GM18870 (cell line): ENCODE measurements at regions not wholly inside any gene's neighbourhood (a gene's known extent, or its start where the extent isn't known, plus 50 kb on each side); places are given as distances from the start of the nearest gene placed in this dataset.

ENCODE experiments used
- ATAC-seq: cut with Tn5 transposase; IDR thresholded peaks from one replicate; pipeline ENCODE4 v1.9.1; 2021; ENCODE audit warnings: moderate library complexity; ENCODE audit not compliant: unreplicated experiment

- ATAC-seq = no peak
Measured at GRCh38 chr2:71895320-71896161, 252.1 kb downstream of the CYP26B1 start.

GRCh38 chr2:71894261-71894660 is 253.4 kb downstream of the CYP26B1 start:
- no peak for ATAC-seq

DNA sequence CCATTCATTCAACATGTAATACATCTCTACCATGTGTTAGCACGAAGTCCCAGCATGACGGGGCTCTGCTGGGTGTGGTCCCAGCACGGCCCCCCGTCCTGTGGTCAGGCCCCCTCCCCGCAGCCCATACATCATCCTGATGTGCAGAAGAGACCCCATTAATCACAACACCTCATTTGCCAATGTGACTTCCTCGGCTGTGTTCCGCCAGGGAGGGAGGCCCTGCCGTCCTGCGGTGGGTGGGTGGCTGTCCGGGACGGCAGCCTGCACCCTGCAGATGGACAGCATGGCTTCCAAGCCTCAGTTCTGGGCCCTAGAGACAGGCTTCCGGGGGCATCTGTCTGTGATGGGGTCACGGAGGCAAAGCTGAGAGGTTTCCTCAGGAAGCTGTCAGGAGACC is 254.0 kb downstream of the CYP26B1 start:
- ATAC-seq = no peak

- no peak for ATAC-seq
Measured at GRCh38 chr2:71892896-71893295, 254.8 kb downstream of the CYP26B1 start.

GRCh38 chr2:71892423-71892730 is 255.3 kb downstream of the CYP26B1 start:
- ATAC-seq = no peak

- ATAC-seq = no peak
Measured at GRCh38 chr2:71891719-71892422, 255.8 kb downstream of the CYP26B1 start.

DNA sequence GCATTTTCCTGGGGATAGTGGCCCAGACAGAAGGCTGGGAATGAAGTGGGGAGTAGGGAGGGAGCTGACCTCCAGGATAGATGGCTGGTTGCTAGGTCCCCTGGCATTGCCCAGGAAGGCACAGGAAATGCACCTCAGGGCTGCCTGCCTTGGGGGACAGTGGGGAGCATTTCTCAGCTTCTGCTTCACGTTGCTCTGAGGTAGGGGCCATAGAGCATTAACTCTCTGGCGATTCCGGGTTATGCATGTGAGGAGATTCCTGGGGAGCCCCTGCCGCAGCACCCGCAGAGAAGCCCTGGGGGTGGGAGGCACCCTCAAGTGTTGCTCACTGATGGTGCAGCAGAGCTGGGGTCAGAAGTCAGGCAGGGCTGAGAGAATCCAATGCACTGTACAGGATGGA is 256.5 kb downstream of the CYP26B1 start:
- no peak for ATAC-seq

DNA sequence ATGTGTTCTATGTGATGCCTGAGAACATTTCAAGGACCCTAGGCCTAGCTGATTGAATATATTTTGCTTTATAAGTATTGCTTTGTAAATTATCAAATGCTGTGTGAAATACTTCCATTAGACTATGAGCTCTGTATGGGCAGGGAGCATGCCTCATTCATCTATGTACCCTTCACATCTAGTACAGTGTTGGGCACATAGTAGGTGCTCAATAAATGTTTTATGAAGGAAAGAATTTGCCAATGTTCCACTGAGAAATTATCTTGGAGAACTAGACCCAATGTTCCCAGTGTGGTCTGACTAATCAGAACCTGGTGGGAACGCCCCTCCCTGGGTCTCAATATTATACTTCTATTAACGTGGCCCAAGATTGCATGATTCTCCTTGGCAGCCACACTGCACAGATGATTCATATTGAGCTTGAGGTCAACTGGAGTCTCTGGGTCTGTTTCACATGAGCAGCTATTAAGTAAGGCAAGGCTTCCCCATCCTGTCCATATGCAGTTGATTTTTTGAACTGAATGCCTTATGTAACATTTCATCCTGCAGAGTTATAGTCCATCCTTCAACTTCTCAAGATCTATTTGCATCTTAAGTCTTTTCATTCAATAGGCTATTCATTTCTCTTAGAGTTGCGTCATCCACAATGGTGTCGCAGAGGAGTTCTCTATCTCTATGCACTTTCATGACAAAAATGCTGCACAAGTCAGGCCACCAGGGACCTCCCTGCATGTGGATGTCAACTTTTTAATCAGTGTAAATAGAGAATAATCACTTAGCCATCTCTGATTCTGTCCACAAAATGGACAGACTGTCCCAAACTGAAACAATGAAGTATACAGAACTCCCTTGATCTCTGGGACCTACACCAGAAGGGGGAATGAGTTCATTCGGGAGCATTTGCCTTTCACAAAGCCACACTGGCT is 257.6 kb downstream of the CYP26B1 start:
- ATAC-seq = no peak

DNA sequence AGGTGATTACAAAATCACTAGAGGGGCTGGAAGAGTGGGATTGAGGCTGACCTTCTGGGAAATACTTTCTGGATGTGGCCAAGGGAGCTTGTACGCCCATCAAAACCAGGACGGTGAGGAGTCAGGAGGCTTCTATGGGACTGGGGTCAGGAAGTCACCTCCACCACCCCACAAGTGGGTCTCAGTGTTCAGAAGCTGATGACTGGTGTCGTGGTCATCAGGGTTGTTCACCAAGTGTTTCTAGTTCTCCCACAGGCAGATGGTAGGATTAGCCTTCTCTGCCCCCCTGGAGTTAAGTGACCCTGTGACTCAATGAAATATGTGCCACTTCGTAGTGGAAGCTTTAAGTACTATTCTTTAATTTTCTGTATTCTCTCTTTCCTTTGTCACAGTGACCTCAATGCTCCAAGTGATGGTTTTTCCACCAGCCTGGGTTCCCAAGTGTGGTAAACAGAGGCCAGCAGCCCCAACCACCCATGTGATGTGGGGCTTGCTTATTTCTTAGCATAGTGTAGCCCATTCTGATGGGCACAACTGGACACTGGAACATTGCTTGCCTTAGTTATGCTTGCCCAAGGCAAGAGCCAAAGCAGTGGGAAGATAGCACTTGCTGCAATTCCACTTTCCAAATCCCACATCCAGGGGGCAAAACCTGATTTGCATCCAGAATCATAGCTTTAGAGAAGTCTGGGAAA is 258.8 kb downstream of the CYP26B1 start:
- no peak for ATAC-seq

- ATAC-seq = no peak
Measured at GRCh38 chr2:71887196-71887595, 260.5 kb downstream of the CYP26B1 start.

GRCh38 chr2:71886241-71886640 is 261.4 kb downstream of the CYP26B1 start:
- ATAC-seq = no peak

DNA sequence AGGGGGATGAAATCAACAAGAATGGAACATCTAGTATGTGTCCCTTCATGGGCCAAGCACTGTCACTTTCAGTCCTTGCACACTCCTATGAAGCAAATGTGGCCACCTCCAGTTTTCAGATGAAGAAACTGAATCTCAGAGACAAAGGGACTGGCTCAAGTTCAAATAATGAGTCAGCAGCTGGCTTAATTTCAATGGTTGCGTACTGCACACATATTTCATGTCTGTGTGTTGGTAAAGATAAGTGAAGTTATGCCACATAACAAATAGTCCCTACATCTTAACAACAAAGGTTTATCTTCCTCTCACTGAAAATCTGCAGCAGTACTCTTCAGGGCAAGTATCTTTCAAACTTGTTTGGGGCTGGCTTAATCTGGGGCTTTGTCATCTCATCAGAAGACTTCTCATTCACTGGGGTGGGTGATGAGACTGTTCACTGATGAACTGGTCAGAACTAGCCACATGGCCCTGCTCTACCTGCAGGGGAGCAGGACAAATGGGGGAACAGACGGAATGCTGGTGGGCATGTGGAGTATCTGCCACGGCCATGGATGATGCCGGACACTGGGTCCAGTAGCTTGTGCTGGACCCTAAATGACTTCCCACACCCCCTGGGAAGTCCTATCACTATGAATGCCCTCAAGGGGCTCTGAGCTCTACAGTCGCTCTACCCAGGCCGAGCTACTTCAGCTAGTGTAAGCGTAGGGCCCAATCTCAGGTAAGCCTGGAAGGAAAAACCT is 263.2 kb downstream of the CYP26B1 start:
- no peak for ATAC-seq

- ATAC-seq = no peak
Measured at GRCh38 chr2:71882949-71883472, 264.7 kb downstream of the CYP26B1 start.

- ATAC-seq = no peak
Measured at GRCh38 chr2:71882236-71882946, 265.3 kb downstream of the CYP26B1 start.

DNA sequence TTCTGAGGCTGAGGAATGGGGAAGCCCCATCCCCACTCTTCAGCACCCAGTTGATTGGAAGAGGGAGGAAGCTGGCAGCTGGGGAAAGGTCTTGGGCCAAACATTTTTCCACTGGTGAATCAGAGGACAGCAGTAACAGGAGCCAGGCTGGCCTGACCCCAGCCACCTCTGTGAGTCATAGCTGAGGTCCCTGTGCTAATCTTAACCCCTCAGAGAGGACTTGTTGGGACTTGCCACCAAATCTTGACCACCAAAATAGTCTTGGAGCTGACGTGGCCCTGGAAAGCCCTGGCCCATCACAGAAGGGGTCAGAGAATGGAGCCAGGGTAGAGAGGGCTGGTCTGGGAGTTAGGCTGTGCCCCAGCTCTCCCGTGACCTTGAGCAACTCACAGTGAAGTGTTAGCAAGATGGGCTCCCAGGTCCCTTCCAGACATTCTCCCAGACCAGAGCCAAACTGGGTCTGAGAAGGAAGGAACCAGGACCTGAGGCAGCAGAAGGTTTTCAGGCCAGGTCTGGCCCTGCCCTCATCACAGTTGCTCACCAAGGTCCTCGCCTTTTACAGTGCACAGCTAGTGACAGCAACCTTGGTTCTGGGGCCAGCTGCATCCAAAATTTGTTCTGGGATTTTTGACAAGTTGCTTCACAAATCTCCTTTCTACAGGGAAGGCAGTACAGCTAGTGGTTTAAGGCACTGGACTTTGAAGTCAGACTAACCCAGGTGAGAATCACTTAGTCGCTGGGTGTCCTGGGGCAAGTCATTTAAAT is 266.6 kb downstream of the CYP26B1 start:
- ATAC-seq = no peak

GRCh38 chr2:71880287-71880686 is 267.4 kb downstream of the CYP26B1 start:
- no peak for ATAC-seq

GRCh38 chr2:71879509-71880184 is 268.0 kb downstream of the CYP26B1 start:
- no peak for ATAC-seq
